Peyer's patch (tissue), 4 donors: ENCODE measurements at regions not wholly inside any gene's neighbourhood (a gene's known extent, or its start where the extent isn't known, plus 50 kb on each side); places are given as distances from the start of the nearest gene placed in this dataset.

Experiments
- DNase-seq, 3 donors: peaks; one replicate each; pipeline ENCODE4 v3.0.0-alpha.2; 2017 to 2019
- H3K27ac ChIP-seq, 4 donors: fragments of 200-600 bp; sonication (generic); one replicate each; pipeline ENCODE4 v1.5.1; 2016 to 2019
- H3K27me3 ChIP-seq, 2 donors: fragments of 200-600 bp; sonication (generic); one replicate each; pipeline ENCODE4 v1.5.1; 2019
- H3K36me3 ChIP-seq, 3 donors: fragments of 200-600 bp; sonication (generic); one replicate each; pipeline ENCODE4 v1.5.1; 2016 to 2019
- H3K4me1 ChIP-seq, 4 donors: fragments of 200-600 bp; sonication (generic); one replicate each; pipeline ENCODE4 v1.5.1; 2016 to 2019
- H3K4me3 ChIP-seq, 4 donors: fragments of 200-600 bp; sonication (generic); 1 replicate in 3 of 4; 2 replicates in 1 of 4; pipeline ENCODE4 v1.5.1; 2016 to 2019; ENCODE audit warnings: mild to moderate bottlenecking in 1 of 4
- H3K9me3 ChIP-seq, 4 donors: fragments of 200-600 bp; sonication (generic); one replicate each; pipeline ENCODE4 v1.5.1; 2016 to 2019; ENCODE audit warnings: mild to moderate bottlenecking in 1 of 4
- CTCF ChIP-seq, 6 experiments: fragments of 450-650 bp in 4 of 6; fragments of 200-600 bp in 2 of 6; sonication (generic) in 1 of 6; IDR thresholded peaks; one replicate each; pipeline ENCODE4 v1.5.1; 2017 to 2019; ENCODE audit warnings: antibody characterized with exemption in 6 of 6, mild to moderate bottlenecking in 3 of 6, moderate library complexity in 1 of 6
- POLR2A ChIP-seq, 2 donors: fragments of 450-650 bp; IDR thresholded peaks; one replicate each; pipeline ENCODE4 v1.5.1; 2017; ENCODE audit warnings: antibody characterized with exemption in 2 of 2, mild to moderate bottlenecking in 2 of 2, moderate library complexity in 2 of 2

DNA sequence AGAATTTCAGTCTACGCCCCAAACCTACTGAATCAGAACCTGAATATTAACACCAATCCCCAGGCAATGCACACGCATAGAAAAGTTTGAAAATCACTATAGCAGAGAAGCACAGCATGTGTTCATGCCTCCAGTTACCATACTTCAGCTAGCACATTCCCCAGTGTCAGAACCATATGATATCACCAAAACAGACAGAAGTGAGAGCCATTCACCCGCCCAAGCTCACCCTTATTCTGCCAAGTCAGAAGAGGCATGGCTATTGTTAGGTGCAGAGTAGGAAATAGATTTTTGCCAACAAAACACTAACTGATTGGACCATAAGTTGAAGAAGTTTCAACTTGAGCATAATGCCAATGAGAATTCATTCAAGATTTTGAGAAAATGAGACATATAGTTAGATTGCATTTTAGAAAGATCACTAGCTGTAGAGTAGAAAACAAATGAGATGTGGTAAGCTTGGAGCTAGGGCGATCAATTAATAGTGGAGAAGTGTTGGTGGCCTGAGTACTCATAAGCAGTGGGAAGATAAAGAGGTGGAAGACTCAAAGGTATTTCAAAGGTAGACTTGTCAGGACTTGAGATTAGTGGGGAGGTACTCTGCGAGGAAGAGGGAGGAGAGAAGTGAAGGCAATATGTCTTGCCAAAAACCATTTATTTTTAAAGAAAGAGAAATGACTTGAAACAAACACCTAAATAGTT, 492.4 kb downstream of the SUCLA2 start:
- Histone ChIP-seq H3K36me3 (no peaks in the 10 kb centered on the region), H3K4me3 (no peak overlapping the region), H3K4me1 (no peaks in the 10 kb centered on the region), H3K27me3 (no peaks in the 10 kb centered on the region), H3K27ac (no peak overlapping the region), H3K9me3 (no peaks in the 10 kb centered on the region)
- DNase-seq: no peak
- TF ChIP-seq CTCF (IDR thresholded peaks at IDR 0.05) (no peak), POLR2A (IDR thresholded peaks at IDR 0.05) (no peak)

DNA sequence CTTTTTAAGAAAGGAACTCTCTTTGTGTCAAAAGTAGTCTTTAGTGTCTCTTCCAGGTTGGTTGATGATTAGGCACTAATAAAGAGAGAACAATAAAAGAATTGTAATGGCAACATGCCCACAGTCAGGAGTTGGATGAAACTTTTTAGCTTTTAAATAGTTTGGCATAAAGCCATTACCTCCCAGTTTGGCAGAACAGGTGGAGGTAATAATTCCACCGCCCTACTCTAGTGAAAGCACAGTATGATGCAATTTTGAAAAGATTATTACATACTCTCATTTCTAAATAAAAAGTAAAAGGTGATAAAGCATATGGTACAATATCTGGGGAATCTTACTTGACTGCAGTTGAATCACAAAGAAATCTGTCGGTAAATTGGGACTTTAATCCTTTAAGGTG, 497.6 kb downstream of the SUCLA2 start:
- no peaks in the 10 kb centered on the region for H3K27me3 ChIP-seq
- no peak for DNase-seq
- no peak overlapping the region for H3K27ac ChIP-seq
- H3K36me3 ChIP-seq: no peaks in the 10 kb centered on the region
- no peaks in the 10 kb centered on the region for H3K9me3 ChIP-seq
- TF ChIP-seq CTCF (IDR thresholded peaks at IDR 0.05): no peak
- TF ChIP-seq POLR2A (IDR thresholded peaks at IDR 0.05): no peak
- H3K4me1 ChIP-seq: no peaks in the 10 kb centered on the region
- H3K4me3 ChIP-seq: no peak overlapping the region

GRCh38 chr13:47502166-47502565, 498.9 kb downstream of the SUCLA2 start:
- no peaks in the 10 kb centered on the region for H3K9me3 ChIP-seq
- no peaks in the 10 kb centered on the region for H3K4me1 ChIP-seq
- H3K4me3 ChIP-seq: no peak overlapping the region
- no peak overlapping the region for H3K27ac ChIP-seq
- DNase-seq: no peak
- TF ChIP-seq POLR2A (IDR thresholded peaks at IDR 0.05) (no peak), CTCF (IDR thresholded peaks at IDR 0.05) (no peak)
- no peaks in the 10 kb centered on the region for H3K36me3 ChIP-seq
- no peaks in the 10 kb centered on the region for H3K27me3 ChIP-seq

DNA sequence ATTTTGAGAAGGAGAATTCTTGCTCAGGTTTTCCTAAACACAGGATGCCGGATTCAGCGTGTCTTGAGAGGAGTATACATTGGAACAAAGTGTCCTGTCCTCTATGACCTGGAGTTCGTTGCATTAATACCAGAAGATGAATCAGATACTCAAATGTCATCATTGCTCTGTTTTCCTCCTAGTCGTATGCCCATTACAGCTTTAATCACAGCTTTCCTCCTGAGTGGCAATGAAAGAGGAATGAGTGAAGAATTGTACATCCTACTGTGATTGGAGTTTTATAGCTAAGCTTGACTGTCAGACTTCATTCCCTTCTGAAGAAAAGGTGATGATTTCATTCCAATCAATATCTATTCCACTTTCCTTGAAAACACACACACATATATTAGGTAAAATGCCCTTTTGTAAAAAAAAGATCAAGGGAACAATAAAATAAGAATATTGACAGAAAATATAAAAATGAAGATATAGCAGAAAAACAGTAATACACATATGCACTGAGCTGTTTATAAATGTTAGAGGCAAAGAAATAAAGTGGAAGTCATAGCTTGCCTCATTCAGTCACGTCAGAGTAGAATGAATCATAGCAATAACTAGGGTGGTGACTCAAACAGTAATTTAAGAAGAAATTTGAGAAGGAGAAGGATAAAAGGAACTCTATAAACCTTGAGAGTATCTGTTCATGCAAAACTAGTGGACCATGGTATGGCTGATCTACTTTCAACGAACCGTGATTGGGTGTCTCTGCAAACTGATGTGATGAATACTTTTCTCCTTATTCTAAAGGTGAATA, 501.5 kb downstream of the SUCLA2 start:
- H3K27me3 ChIP-seq: no peaks in the 10 kb centered on the region
- no peaks in the 10 kb centered on the region for H3K9me3 ChIP-seq
- no peaks in the 10 kb centered on the region for H3K4me1 ChIP-seq
- TF ChIP-seq POLR2A (IDR thresholded peaks at IDR 0.05) (no peak), CTCF (IDR thresholded peaks at IDR 0.05) (no peak)
- H3K4me3 ChIP-seq: no peak overlapping the region
- no peak overlapping the region for H3K27ac ChIP-seq
- no peak for DNase-seq
- H3K36me3 ChIP-seq: no peaks in the 10 kb centered on the region

DNA sequence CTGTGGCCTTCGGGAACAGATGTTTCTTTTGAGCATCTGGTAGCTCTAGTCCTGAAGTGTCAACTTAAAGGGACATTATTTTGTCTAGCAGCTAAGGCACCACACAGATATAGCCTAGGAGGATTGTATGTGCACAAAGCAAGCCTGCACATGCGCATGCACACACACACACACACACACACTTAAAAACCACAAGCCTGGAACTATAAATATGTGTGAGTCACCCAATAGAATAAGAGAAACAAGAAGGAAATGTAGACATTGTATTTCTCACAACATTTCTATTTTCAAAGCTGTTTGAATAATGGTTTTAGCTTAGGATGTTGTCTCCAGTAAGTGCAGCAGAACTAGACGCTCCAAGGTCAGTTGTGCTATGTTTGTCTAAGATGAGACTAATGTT, 516.5 kb downstream of the SUCLA2 start:
- Histone ChIP-seq H3K36me3 (no peaks in the 10 kb centered on the region), H3K9me3 (no peaks in the 10 kb centered on the region), H3K4me3 (no peak overlapping the region), H3K4me1 (no peaks in the 10 kb centered on the region), H3K27ac (no peak overlapping the region), H3K27me3 (no peaks in the 10 kb centered on the region)
- TF ChIP-seq POLR2A (IDR thresholded peaks at IDR 0.05) (no peak), CTCF (IDR thresholded peaks at IDR 0.05) (no peak)
- no peak for DNase-seq
